HG03432 (cell line): ENCODE measurements at regions not wholly inside any gene's neighbourhood (a gene's known extent, or its start where the extent isn't known, plus 50 kb on each side); places are given as distances from the start of the nearest gene placed in this dataset.

Experiments used
- ATAC-seq: cut with Tn5 transposase; IDR thresholded peaks from one replicate; pipeline ENCODE4 v1.9.1; 2021; ENCODE audit warnings: mild to moderate bottlenecking, moderate library complexity; ENCODE audit not compliant: unreplicated experiment

- no peak for ATAC-seq
Measured at GRCh38 chr3:69579306-69580041, 159.8 kb upstream of the MITF start.

- no peak for ATAC-seq
Measured at GRCh38 chr3:69569520-69569919, 169.7 kb upstream of the MITF start.

GRCh38 chr3:69568951-69569350 is 170.3 kb upstream of the MITF start:
- no peak for ATAC-seq

- ATAC-seq, result no peak
Measured at GRCh38 chr3:69568458-69568857, 170.8 kb upstream of the MITF start.

GRCh38 chr3:69567710-69568052 is 171.6 kb upstream of the MITF start:
- no peak for ATAC-seq

GRCh38 chr3:69567023-69567709 is 172.1 kb upstream of the MITF start:
- no peak for ATAC-seq

- ATAC-seq, result no peak
Measured at GRCh38 chr3:69566275-69566674, 173.0 kb upstream of the MITF start.

GRCh38 chr3:69565316-69565715 is 173.9 kb upstream of the MITF start:
- ATAC-seq, result no peak

- ATAC-seq, result no peak
Measured at GRCh38 chr3:69563981-69564380, 175.3 kb upstream of the MITF start.

GRCh38 chr3:69563151-69563550 is 176.1 kb upstream of the MITF start:
- ATAC-seq, result no peak

- no peak for ATAC-seq
Measured at GRCh38 chr3:69562020-69562419, 176.1 kb upstream of the FRMD4B start.

- no peak for ATAC-seq
Measured at GRCh38 chr3:69560818-69561217, 174.9 kb upstream of the FRMD4B start.

GRCh38 chr3:69560116-69560515 is 174.2 kb upstream of the FRMD4B start:
- ATAC-seq, result no peak

- ATAC-seq, result no peak
Measured at GRCh38 chr3:69558912-69559311, 173.0 kb upstream of the FRMD4B start.

- ATAC-seq, result no peak
Measured at GRCh38 chr3:69554576-69554975, 168.7 kb upstream of the FRMD4B start.

- ATAC-seq, result no peak
Measured at GRCh38 chr3:69553888-69554287, 168.0 kb upstream of the FRMD4B start.

- no peak for ATAC-seq
Measured at GRCh38 chr3:69547461-69547880, 161.6 kb upstream of the FRMD4B start.

GRCh38 chr3:69542805-69543429 is 157.0 kb upstream of the FRMD4B start:
- ATAC-seq, result no peak

- ATAC-seq, result no peak
Measured at GRCh38 chr3:69542089-69542804, 156.4 kb upstream of the FRMD4B start.

GRCh38 chr3:69541711-69542088 is 155.8 kb upstream of the FRMD4B start:
- ATAC-seq, result no peak

- ATAC-seq, result no peak
Measured at GRCh38 chr3:69540706-69541581, 155.1 kb upstream of the FRMD4B start.
